HuH-7.5 (cell line): ENCODE measurements at regions not wholly inside any gene's neighbourhood (a gene's known extent, or its start where the extent isn't known, plus 50 kb on each side); places are given as distances from the start of the nearest gene placed in this dataset.
"Not testable (repeated sequence)": the region's sequence is repeated elsewhere in the genome, so short reads cannot be mapped to it uniquely, and the experiment has no call there.

ENCODE experiments used
- DNase-seq: peaks from one replicate; pipeline ENCODE4 v3.0.0; 2011; ENCODE audit warnings: low spot score

- DNase-seq, result no peak
These were observed 170.0 kb downstream of the SEMA6D start for GRCh38 chr15:47887241-47887800.

- no peak for DNase-seq
These were observed 171.2 kb downstream of the SEMA6D start for GRCh38 chr15:47888385-47889100.

DNA sequence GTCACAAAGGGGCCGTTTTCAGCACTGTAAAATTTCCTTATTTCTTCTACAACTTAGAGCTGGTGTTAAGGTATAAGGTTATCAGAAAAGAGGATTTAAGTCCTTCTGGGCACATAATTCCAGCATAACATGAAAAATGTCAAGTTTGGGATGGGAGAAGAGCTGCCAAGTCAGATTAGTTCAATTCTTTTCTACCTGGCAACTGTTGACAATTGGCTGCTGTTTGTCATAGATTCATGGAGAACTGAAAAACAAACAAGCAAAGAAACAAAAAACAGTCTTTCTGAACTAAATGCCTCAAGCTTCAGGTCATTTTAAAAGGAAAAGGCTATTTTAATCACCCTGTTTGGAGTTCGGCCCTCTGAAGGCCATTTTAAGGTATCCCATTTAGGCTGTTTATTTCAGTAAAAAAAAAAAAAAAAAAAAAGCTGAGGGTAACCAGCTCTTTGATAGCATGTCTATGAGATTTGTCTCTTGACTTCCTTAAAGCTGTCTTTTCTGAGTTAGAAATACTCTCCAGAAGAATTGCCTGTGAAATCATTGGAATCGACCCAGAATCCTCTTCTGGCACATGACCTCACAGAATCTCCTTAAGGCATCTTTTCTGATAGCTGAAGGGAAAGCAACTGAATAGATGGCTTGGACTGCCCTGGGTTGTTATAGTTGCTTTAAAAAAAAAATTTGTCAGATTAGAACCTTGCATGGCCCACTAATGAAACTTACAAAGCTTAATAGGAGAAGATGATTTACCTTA lies 173.3 kb downstream of the SEMA6D start:
- no peak for DNase-seq

- DNase-seq, result no peak
These were observed 180.2 kb downstream of the SEMA6D start for GRCh38 chr15:47897525-47897924.

GRCh38 chr15:47900751-47901150 lies 183.4 kb downstream of the SEMA6D start:
- no peak for DNase-seq

DNA sequence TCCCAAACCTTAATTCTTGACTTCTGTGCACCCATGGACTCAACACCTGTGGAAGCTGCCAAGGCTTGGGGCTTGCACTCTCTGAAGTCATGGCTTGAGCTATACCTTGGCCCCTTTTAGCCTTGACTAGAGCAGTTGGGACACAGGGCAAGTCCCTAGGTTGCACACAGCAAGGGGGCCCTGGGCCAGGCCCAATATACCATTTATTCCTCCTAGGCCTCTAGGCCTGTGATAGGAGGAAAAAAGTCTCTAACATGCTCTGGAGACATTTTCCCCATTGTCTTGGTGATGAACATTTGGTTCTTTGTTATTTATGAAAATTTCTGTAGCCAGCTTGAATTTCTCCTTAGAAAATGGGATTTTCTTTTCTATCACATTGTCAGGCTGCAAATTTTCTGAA lies 186.1 kb downstream of the SEMA6D start:
- DNase-seq, result no peak

GRCh38 chr15:47908486-47908885 lies 191.2 kb downstream of the SEMA6D start:
- no peak for DNase-seq

DNA sequence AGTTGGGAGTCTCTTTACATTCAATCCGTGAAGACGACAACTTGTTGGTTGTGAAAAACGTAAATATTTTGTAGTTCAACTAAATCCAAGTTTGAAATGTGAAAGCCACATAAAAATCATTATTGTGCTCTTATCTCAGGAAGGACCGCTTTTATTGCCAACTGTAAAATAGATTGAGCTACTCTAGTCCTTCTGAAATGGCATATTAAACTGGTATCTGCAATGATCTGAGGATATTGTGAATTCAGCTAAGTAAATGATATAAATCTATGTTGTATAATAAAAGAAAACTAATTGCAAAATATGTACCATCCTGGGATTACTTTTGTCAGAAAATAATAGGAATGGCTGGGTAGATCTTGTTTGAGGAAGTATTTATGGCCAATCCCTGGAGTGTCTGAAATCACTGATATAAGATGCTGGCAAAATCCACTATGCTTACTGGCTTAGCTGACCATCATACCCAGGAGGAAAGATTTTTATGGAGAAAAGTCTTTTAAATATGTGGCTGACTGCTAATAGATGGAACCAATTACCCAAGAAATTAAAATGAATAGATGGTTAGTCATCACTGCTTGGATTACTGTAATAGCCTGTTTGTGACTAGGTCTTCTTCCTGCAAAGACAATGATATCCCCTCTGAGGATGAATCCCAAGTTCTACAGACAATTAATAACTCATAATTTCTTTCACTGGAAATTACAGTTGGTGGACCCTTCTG lies 191.8 kb downstream of the SEMA6D start:
- no peak for DNase-seq

DNA sequence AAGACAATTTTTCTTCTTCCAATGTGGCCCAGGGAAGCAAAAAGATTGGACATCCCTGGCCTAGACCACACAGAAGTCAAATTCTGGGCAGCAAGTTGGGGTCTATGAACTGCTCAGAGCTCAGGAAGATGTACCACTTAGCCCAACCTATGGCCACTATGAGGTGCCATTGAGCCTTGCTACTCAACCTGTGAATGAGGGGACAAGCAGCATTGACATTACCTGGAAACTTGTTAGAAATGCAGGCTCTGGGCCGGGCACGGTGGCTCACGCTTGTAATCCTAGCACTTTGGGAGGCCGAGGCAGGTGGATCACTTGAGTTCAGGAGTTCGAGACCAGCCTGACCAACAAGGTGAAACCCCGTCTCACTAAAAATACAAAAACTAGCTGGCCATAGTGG lies 195.6 kb downstream of the SEMA6D start:
- DNase-seq, result not testable (repeated sequence)

- no peak for DNase-seq
These were observed 200.6 kb downstream of the SEMA6D start for GRCh38 chr15:47917881-47918280.

DNA sequence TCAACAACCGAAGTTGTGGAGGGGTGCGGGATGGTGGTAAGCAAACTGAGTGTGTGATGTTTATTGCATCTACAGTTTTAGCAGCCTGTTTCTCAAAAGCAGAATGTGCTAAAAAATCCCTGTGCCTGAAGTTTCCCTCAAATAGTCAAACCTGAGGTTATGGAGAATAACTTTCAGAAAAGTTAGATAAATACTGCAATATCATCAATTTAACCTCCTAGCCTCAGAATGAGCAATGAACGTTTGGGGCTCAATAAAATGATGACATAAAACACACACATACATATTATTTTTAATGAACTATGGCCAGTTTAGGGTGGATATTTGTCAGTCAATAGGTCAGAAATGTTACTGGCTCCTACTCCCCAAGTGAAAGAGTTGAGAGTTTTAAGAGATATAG lies 201.6 kb downstream of the SEMA6D start:
- no peak for DNase-seq

GRCh38 chr15:47924381-47924780 lies 196.4 kb upstream of the SLC24A5 start:
- no peak for DNase-seq

DNA sequence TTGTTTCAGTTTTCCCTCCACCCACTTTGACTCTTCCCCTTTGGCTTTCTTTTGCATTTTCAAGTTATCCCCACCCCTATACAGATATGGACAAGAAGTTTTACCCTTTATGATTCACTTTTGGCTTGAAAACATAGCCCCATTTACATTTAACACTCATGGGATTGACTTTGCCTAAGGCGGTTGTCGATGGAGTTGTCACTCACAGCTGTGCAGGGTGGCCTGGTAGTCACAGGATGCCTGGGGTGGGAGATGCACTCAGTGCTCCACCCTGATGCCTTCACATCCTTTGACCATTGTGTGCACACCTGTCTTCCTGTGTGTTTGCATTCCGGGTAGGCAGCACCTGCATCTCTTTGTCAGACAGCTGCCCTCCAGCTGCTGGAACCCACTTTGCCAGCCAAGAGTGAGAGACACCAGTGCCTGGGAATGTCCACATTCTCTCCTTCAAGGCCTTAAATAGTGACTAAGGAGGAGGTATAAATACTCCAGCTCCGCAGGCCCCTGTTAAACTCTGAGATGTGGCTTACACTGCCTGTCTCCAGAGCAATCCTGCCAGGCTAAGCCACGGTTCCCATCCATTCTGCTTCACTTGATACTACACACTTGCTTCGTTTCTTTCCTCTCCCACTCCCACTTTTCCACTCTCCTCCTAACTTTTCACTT lies 191.5 kb upstream of the SLC24A5 start:
- no peak for DNase-seq

DNA sequence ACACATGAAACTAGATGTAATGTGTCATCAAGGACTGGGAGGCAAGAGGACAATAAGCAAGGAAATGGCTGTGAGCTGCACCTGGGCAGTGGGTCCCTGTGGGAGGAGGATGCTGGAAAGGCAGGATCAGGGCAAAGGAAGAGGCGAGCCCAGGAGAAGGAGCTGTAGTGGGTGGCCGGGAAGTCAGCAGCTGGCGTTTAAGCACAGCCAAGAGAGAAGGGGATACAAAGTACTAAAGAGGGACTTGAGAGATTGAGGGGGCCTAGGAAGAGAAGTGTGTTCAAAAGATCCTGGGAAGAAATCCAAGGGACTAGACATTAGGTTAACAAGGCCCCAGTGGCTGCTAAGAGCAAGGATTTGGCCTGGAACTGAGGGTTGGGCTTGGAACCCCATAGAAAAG lies 188.5 kb upstream of the SLC24A5 start:
- DNase-seq, result no peak

- no peak for DNase-seq
These were observed 187.7 kb upstream of the SLC24A5 start for GRCh38 chr15:47932951-47933641.

DNA sequence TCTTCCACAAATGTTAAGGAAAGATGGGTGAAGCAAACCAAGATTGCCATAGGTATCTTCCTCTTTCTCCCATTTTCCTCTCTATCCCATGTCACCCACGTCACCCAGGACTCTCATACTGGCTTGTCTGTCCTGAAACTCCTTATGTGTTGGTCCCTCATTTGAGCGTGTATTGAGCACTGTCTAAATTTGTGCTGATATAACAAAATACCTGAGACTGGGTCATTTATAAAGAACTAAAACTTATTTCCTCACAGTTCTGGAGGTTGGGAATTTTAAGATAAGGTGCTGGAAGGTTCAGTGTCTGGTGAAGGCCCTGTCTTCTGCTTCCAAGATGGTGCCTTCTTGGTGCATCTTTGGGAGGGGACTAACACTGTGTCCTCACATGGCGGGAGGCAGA lies 186.9 kb upstream of the SLC24A5 start:
- DNase-seq, result no peak

GRCh38 chr15:47934342-47934741 lies 186.4 kb upstream of the SLC24A5 start:
- no peak for DNase-seq

DNA sequence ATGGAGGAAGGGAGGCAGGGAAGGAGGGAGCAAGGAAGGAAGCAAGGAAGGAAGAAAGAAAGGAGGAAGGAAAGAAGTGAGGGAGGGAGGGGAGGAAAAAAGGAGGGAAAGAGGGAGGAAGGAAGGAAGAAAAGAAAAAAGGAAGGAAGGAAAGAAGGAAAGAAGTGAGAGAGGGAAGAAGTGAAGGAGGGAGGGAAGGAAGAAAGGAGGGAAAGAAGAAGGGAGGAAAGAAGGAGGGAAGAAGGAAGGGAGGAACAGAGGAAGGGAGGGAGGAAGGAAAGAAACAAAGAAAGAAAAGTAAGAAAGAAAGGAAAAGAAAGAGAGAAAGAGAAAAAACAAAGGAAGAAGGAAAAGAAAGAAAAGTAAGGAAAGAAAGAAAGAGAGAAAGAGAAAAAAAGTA lies 183.0 kb upstream of the SLC24A5 start:
- DNase-seq, result no peak

DNA sequence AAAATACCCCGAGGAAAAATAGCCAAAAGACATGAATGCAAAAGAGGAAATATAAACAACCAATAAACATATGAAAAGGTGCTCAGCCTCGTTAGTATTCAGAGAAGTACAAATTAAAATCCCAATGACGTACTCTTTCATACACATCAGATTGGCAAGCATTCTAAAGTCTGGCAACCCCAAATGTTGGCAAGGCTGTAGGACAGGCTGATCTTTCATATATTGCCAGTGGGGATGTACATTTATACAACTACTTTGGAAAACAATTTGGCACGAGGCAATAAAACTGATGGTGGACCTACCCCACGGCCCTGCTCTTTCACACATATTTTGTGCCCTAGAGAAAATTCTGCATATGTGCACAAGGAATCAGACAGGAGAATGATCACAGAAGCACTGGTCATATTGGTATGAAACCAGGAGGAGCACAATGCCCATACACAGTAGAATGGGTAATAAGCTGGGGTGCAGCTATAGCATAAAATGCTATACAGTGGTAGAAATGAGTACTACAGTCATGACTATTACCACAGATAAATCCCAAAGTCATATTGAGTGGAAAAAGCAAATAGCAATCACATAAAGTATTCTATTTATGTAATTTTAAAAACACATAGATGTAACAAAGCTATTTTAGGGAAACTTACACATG lies 176.0 kb upstream of the SLC24A5 start:
- DNase-seq, result no peak

DNA sequence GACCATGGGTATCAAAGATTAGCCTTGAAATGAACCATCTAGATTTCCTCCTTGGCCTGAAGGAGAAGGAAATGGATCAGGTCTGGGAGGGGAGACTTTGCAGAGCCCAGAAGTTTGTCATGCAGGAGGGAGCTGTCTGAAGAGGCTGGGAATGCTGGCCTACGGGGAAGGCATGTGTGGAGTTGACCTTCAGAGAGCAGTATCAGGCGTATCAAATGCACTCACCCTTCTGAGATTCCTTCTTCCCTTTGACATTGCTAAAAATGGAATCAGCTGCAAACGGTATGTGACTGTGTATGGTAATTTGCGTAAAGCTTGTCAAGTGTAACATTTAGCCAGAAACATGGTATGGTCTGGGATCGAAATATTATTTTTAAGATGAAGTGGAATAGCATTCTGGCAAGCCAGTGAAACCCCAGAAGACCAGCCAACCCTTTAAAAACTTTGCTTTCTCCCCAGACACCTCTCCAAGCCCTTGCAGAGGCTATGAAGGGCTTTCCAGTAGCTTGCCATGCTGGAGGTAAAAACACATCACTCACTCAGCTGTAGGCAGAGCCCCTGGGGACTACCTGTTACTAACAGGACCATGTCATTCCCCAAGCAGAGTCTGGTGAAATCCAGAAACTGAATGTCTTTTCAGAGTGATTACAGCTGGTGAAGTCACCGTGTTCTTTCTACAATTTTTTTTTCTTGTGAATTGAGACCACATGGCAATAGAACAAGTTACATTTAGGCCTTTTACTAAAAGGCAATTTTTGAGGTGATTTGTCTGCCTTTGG lies 174.7 kb upstream of the SLC24A5 start:
- no peak for DNase-seq
